C4-2B (cell line): ENCODE measurements at regions not wholly inside any gene's neighbourhood (a gene's known extent, or its start where the extent isn't known, plus 50 kb on each side); places are given as distances from the start of the nearest gene placed in this dataset.

ENCODE experiments used
- ZFX ChIP-seq: fragments of 450-650 bp; IDR thresholded peaks from 2 replicates; pipeline ENCODE4 v1.6.1; 2017
- TF ChIP-seq, protein P1 (sequence below): fragments of 450-650 bp; conservative IDR thresholded peaks from 2 replicates; pipeline ENCODE4 v1.5.1; 2017; ENCODE audit warnings: mild to moderate bottlenecking

DNA sequence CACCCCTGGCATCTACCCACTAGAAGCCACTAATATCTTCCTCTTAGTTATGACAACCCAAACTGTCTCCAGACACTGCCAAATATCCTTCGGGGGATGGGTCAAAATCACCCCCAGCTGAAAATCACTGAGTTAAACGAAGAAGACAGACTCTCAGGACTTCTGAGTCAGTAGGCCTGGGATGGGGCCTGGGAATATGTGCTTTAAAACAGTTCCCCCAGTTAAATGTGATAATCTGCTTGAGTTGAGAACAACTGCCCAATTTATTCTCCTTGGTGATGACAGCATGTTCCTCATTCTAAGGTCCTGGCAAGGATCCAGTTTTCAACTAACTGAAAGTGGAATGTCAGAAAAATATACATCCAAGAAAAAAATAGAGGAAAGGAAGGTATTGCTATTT lies 52.4 kb downstream of the CBLL2 start:
- TF ChIP-seq, protein P1, sequence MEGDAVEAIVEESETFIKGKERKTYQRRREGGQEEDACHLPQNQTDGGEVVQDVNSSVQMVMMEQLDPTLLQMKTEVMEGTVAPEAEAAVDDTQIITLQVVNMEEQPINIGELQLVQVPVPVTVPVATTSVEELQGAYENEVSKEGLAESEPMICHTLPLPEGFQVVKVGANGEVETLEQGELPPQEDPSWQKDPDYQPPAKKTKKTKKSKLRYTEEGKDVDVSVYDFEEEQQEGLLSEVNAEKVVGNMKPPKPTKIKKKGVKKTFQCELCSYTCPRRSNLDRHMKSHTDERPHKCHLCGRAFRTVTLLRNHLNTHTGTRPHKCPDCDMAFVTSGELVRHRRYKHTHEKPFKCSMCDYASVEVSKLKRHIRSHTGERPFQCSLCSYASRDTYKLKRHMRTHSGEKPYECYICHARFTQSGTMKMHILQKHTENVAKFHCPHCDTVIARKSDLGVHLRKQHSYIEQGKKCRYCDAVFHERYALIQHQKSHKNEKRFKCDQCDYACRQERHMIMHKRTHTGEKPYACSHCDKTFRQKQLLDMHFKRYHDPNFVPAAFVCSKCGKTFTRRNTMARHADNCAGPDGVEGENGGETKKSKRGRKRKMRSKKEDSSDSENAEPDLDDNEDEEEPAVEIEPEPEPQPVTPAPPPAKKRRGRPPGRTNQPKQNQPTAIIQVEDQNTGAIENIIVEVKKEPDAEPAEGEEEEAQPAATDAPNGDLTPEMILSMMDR, result no peak
- no peak for TF ChIP-seq ZFX
